K562 (cell line): ENCODE measurements at regions not wholly inside any gene's neighbourhood (a gene's known extent, or its start where the extent isn't known, plus 50 kb on each side); places are given as distances from the start of the nearest gene placed in this dataset.
A peak's percentile ranks its signal among the peaks of the same experiment; 100 is the strongest.

ENCODE experiments used
- ATAC-seq: fragments of 200-7000 bp; cut with Tn5 transposase; 3 replicates; pipeline ENCODE4 v1.9.1; 2020; ENCODE audit warnings: moderate library complexity
- BruUV-seq: library from RNA; stranded (reverse); fragments of 400-500 nt; replicated peaks from 2 replicates; lab custom pipeline; 2021; lab: Mats Ljungman, UMichigan
- CTCF ChIA-PET: fragments of 300-600 bp; formaldehyde crosslinking; extraction: SDS; loops from one replicate; lab custom pipeline; 2021; ENCODE audit warnings: low intra/inter-chr PET ratio; lab: Yijun Ruan, JAX
- POLR2A ChIA-PET: fragments of 300-600, 350-650 bp; sonication (Branson Sonifier 250); formaldehyde crosslinking; extraction: SDS; loops from one replicate; lab custom pipeline; 2021; ENCODE audit warnings: antibody characterized with exemption, inconsistent platforms; lab: Yijun Ruan, JAX
- DNase-seq, 4 experiments: peaks; one replicate each; pipeline versions ENCODE4 v3.0.0 to v3.0.0-alpha.2; 2011 to 2018; ENCODE audit warnings: low spot score in 3 of 4, mixed read lengths in 3 of 4; ENCODE audit errors: extremely low read depth in 1 of 4
- FAIRE-seq: peaks from 2 replicates; lab custom pipeline; 2011; peaks lifted over from hg19 to GRCh38; lab: Jason Lieb, UNC
- H2AFZ ChIP-seq: 2 replicates; pipeline ENCODE4 v1.6.0; 2011; ENCODE audit warnings: low read depth, low read length, control low read depth, inconsistent platforms
- H3K27ac ChIP-seq: fragments of 200-600 bp; 3 replicates; pipeline ENCODE4 v1.8.0; 2011; ENCODE audit warnings: low read depth, mild to moderate bottlenecking, control low read depth, inconsistent platforms, low read length, moderate library complexity, mixed read lengths; ENCODE audit errors: extremely low read depth
- H3K27me3 ChIP-seq, 2 experiments: fragments of 300-600 bp in 1 of 2; 2 replicates in 1 of 2; 3 replicates in 1 of 2; pipeline versions ENCODE4 v1.6.0 to v1.8.0; 2011; ENCODE audit warnings: inconsistent platforms in 2 of 2, low read length in 2 of 2, mild to moderate bottlenecking in 1 of 2, mixed read lengths in 1 of 2, moderate library complexity in 1 of 2; ENCODE audit not compliant: control insufficient read depth in 2 of 2, insufficient read depth in 2 of 2
- H3K36me3 ChIP-seq: fragments of 300-600 bp; 3 replicates; pipeline ENCODE4 v1.8.0; 2011; ENCODE audit warnings: mild to moderate bottlenecking, low read length, inconsistent platforms; ENCODE audit not compliant: control insufficient read depth, insufficient read depth
- H3K4me1 ChIP-seq, 2 experiments: fragments of 200-600 bp in 1 of 2; replicated peaks in 1 of 2; 2 replicates in 1 of 2; 3 replicates in 1 of 2; pipeline versions ENCODE4 v1.5.1 to v1.8.0; 2011; ENCODE audit warnings: inconsistent platforms in 2 of 2, low read length in 2 of 2, mild to moderate bottlenecking in 1 of 2, mixed read lengths in 1 of 2, moderate library complexity in 1 of 2; ENCODE audit not compliant: control insufficient read depth in 2 of 2, insufficient read depth in 2 of 2
- H3K4me2 ChIP-seq: 2 replicates; pipeline ENCODE4 v1.6.1; 2011; ENCODE audit warnings: low read length, control low read depth, inconsistent platforms, mixed read lengths; ENCODE audit not compliant: insufficient read depth
- H3K4me3 ChIP-seq: fragments of 200-600 bp; sonication (generic), shearing (Covaris generic); 2 replicates; pipeline ENCODE4 v1.5.1; 2016; ENCODE audit warnings: control low read depth, inconsistent platforms
- H3K79me2 ChIP-seq: fragments of 200-600 bp; 3 replicates; pipeline ENCODE4 v1.8.0; 2011; ENCODE audit warnings: low read length, inconsistent platforms; ENCODE audit not compliant: control insufficient read depth, insufficient read depth
- H3K9ac ChIP-seq, 2 experiments: 2 replicates each; pipeline versions ENCODE4 v1.6.0 to v1.6.1; 2011; ENCODE audit warnings: low read depth in 2 of 2, low read length in 2 of 2, control low read depth in 1 of 2, inconsistent platforms in 1 of 2, mild to moderate bottlenecking in 1 of 2, mixed read lengths in 1 of 2; ENCODE audit not compliant: insufficient read depth in 1 of 2
- H3K9me1 ChIP-seq: one replicate; pipeline ENCODE4 v1.6.0; 2011; ENCODE audit warnings: inconsistent platforms, mild to moderate bottlenecking, low read length, moderate library complexity; ENCODE audit not compliant: control insufficient read depth, insufficient read depth
- H3K9me3 ChIP-seq: replicated peaks from 2 replicates; pipeline ENCODE4 v1.5.1; 2011; ENCODE audit warnings: low read depth, low read length, inconsistent platforms; ENCODE audit not compliant: control insufficient read depth, insufficient read depth
- H4K20me1 ChIP-seq: replicated peaks from 2 replicates; pipeline ENCODE4 v1.6.1; 2011; ENCODE audit warnings: low read length, inconsistent platforms, mixed read lengths; ENCODE audit not compliant: control insufficient read depth, insufficient read depth
- CBFA2T2 ChIP-seq: fragments of 450-650 bp; conservative IDR thresholded peaks from 2 replicates; pipeline ENCODE4 v1.6.1; 2017; ENCODE audit warnings: mild to moderate bottlenecking
- CREBBP ChIP-seq: IDR thresholded peaks from one replicate; pipeline ENCODE4 v1.6.1; 2012; ENCODE audit warnings: low read depth, mild to moderate bottlenecking, control low read depth, inconsistent platforms, low read length
- ELF4 ChIP-seq: fragments of 450-650 bp; formaldehyde crosslinking; IDR thresholded peaks from 2 replicates; pipeline ENCODE4 v1.4.0; 2022; ENCODE audit warnings: missing genetic modification characterization
- MAFG ChIP-seq: fragments of 450-650 bp; conservative IDR thresholded peaks from 2 replicates; pipeline ENCODE4 v1.6.1; 2016; ENCODE audit warnings: missing genetic modification characterization, missing compliant biosample characterization
- MYBL2 ChIP-seq, 2 experiments: fragments of 450-650 bp in 1 of 2; sonication (generic) in 1 of 2; formaldehyde crosslinking in 1 of 2; IDR thresholded peaks; 2 replicates each; pipeline versions ENCODE4 v1.6.1 to v1.8.1; 2017 to 2022; ENCODE audit warnings: borderline replicate concordance in 1 of 2, inconsistent platforms in 1 of 2, low read depth in 1 of 2, mild to moderate bottlenecking in 1 of 2, missing genetic modification reagents in 1 of 2, moderate library complexity in 1 of 2
- OTX1 ChIP-seq: fragments of 450-650 bp; formaldehyde crosslinking; IDR thresholded peaks from 2 replicates; pipeline ENCODE4 v1.4.0; 2022; ENCODE audit warnings: mild to moderate bottlenecking
- SMARCC2 ChIP-seq: fragments of 450-650 bp; IDR thresholded peaks from 2 replicates; pipeline ENCODE4 v1.6.1; 2017; ENCODE audit warnings: antibody characterized with exemption, moderate library complexity, mild to moderate bottlenecking, low read depth
- ZEB2 ChIP-seq: fragments of 450-650 bp; IDR thresholded peaks from 2 replicates; pipeline ENCODE4 v1.6.1; 2016
- ZNF436 ChIP-seq: fragments of 250-450, 450-650 bp; sonication (Bioruptor Pico); formaldehyde crosslinking; IDR thresholded peaks from 2 replicates; pipeline ENCODE4 v1.7.0; 2020; ENCODE audit warnings: mild to moderate bottlenecking
- in situ Hi-C: fragments of 300-500 bp; cut with MboI; formaldehyde crosslinking; loops from 4 replicates; pipeline ENCODE4 v1.15.0; 2018; ENCODE audit warnings: inconsistent platforms, mixed read lengths
- intact Hi-C: fragments of 100-400 bp; cut with micrococcal nuclease; formaldehyde crosslinking; loops from 2 replicates; pipeline ENCODE4 v1.14.2; 2022
- TF ChIP-seq, protein P1 (sequence below): sonication (generic); formaldehyde crosslinking; IDR thresholded peaks from 2 replicates; pipeline ENCODE4 v1.8.0; 2022; ENCODE audit warnings: mild to moderate bottlenecking, missing genetic modification reagents
- TF ChIP-seq, protein P2 (sequence below): fragments of 450-650 bp; formaldehyde crosslinking; IDR thresholded peaks from 2 replicates; pipeline ENCODE4 v1.4.0; 2022; ENCODE audit warnings: missing genetic modification characterization
- TF ChIP-seq, protein P3 (sequence below): fragments of 450-650 bp; IDR thresholded peaks from 2 replicates; pipeline ENCODE4 v1.6.1; 2016
- TF ChIP-seq, protein P4 (sequence below): fragments of 450-650 bp; formaldehyde crosslinking; conservative IDR thresholded peaks from 2 replicates; pipeline ENCODE4 v1.4.0; 2022; ENCODE audit warnings: mild to moderate bottlenecking, missing genetic modification characterization
- TF ChIP-seq, protein P5 (sequence below): fragments of 450-650 bp; formaldehyde crosslinking; IDR thresholded peaks from 2 replicates; pipeline ENCODE4 v1.4.0; 2022; ENCODE audit warnings: missing genetic modification characterization

DNA sequence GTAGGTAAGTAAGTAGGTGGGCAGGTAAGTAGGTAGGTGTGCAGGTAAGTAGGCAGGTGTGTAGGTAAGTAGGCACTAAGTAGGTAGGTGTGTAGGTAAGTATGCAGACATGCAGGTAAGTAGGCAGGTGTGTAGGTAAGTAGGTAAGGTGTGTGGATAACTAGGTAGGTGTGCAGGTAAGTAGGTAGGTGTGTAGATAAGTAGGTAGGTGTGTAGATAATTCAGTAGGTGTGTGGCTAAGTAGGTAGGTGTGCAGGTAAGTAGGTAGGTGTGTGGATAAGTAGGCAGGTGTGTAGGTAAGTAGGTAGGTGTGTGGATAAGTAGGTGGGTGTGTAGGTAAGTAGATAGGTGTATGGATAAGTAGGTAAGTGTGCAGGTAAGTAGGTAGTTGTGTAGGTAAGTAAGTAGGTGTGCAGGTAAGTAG is 53.9 kb upstream of the COG2 start:
- H3K9me1 ChIP-seq, result no peaks in the 10 kb centered on the region
- H3K4me3 ChIP-seq, result no peak overlapping the region
- no peak overlapping the region for H3K27ac ChIP-seq
- H3K4me2 ChIP-seq, result no peak overlapping the region
- no peaks in the 10 kb centered on the region for H4K20me1 ChIP-seq
- H3K36me3 ChIP-seq, result no peaks in the 10 kb centered on the region
- POLR2A ChIA-PET, result interaction anchor here (1.5 kb wide), 1 partner anchor 13 kb away, joined by 3 read pairs; no protein-coding TSS in a partner anchor
- TF ChIP-seq ZEB2 (peak; percentile 87), MYBL2 (IDR thresholded peaks at IDR 0.05; ENCODE audit: low read depth) (peak; percentile 27; the same call in 1 of the 2 replicates), MYBL2 (CRISPR knock-in tag; IDR thresholded peaks at IDR 0.05; ENCODE audit: borderline replicate concordance) (no peak), CBFA2T2 (peak; percentile 18; the same call in 1 of the 2 replicates), ELF4 (peak; percentile 71; the same call in 1 of the 2 replicates), CREBBP (peak; percentile 22), SMARCC2 (no peak), ZNF436 (CRISPR knock-in tag) (0 out of 2 replicates have a peak, but pooled peaks have one; percentile 36), MAFG (tag) (no peak), OTX1 (CRISPR knock-in tag) (peak; percentile 93)
- TF ChIP-seq, protein P1, sequence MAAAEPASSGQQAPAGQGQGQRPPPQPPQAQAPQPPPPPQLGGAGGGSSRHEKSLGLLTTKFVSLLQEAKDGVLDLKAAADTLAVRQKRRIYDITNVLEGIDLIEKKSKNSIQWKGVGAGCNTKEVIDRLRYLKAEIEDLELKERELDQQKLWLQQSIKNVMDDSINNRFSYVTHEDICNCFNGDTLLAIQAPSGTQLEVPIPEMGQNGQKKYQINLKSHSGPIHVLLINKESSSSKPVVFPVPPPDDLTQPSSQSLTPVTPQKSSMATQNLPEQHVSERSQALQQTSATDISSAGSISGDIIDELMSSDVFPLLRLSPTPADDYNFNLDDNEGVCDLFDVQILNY (CRISPR knock-in tag), result no peak
- TF ChIP-seq, protein P2, sequence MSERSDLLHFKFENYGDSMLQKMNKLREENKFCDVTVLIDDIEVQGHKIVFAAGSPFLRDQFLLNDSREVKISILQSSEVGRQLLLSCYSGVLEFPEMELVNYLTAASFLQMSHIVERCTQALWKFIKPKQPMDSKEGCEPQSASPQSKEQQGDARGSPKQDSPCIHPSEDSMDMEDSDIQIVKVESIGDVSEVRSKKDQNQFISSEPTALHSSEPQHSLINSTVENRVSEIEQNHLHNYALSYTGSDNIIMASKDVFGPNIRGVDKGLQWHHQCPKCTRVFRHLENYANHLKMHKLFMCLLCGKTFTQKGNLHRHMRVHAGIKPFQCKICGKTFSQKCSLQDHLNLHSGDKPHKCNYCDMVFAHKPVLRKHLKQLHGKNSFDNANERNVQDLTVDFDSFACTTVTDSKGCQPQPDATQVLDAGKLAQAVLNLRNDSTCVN, result peak; percentile 73
- TF ChIP-seq, protein P3, sequence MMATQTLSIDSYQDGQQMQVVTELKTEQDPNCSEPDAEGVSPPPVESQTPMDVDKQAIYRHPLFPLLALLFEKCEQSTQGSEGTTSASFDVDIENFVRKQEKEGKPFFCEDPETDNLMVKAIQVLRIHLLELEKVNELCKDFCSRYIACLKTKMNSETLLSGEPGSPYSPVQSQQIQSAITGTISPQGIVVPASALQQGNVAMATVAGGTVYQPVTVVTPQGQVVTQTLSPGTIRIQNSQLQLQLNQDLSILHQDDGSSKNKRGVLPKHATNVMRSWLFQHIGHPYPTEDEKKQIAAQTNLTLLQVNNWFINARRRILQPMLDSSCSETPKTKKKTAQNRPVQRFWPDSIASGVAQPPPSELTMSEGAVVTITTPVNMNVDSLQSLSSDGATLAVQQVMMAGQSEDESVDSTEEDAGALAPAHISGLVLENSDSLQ, result no peak
- TF ChIP-seq, protein P4, sequence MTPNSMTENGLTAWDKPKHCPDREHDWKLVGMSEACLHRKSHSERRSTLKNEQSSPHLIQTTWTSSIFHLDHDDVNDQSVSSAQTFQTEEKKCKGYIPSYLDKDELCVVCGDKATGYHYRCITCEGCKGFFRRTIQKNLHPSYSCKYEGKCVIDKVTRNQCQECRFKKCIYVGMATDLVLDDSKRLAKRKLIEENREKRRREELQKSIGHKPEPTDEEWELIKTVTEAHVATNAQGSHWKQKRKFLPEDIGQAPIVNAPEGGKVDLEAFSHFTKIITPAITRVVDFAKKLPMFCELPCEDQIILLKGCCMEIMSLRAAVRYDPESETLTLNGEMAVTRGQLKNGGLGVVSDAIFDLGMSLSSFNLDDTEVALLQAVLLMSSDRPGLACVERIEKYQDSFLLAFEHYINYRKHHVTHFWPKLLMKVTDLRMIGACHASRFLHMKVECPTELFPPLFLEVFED (CRISPR knock-in tag), result peak; percentile 72; the same call in 1 of the 2 replicates
- TF ChIP-seq, protein P5, sequence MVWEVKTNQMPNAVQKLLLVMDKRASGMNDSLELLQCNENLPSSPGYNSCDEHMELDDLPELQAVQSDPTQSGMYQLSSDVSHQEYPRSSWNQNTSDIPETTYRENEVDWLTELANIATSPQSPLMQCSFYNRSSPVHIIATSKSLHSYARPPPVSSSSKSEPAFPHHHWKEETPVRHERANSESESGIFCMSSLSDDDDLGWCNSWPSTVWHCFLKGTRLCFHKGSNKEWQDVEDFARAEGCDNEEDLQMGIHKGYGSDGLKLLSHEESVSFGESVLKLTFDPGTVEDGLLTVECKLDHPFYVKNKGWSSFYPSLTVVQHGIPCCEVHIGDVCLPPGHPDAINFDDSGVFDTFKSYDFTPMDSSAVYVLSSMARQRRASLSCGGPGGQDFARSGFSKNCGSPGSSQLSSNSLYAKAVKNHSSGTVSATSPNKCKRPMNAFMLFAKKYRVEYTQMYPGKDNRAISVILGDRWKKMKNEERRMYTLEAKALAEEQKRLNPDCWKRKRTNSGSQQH (CRISPR knock-in tag), result peak; percentile 86
- no TSS peak for BruUV-seq
- FAIRE-seq (no peak), DNase-seq (no peak), ATAC-seq (no peak)
- H2AFZ ChIP-seq, result no peak overlapping the region
- H3K9ac ChIP-seq, result no peak overlapping the region
- CTCF ChIA-PET, result no interaction called here
- in situ Hi-C loops, result no loop called here
- no peaks in the 10 kb centered on the region for H3K4me1 ChIP-seq
- intact Hi-C loops, result no loop called here
- no peaks in the 10 kb centered on the region for H3K9me3 ChIP-seq
- no peaks in the 10 kb centered on the region for H3K79me2 ChIP-seq
- H3K27me3 ChIP-seq, result peaks cover 7% of the 10 kb centered on the region in 2 experiments; a peak in 3 of 5 replicates
